HG02588 (cell line): ENCODE measurements at regions not wholly inside any gene's neighbourhood (a gene's known extent, or its start where the extent isn't known, plus 50 kb on each side); places are given as distances from the start of the nearest gene placed in this dataset.

Experiments
- ATAC-seq: cut with Tn5 transposase; IDR thresholded peaks from one replicate; pipeline ENCODE4 v1.9.1; 2021; ENCODE audit warnings: mild to moderate bottlenecking, moderate library complexity; ENCODE audit not compliant: unreplicated experiment

DNA sequence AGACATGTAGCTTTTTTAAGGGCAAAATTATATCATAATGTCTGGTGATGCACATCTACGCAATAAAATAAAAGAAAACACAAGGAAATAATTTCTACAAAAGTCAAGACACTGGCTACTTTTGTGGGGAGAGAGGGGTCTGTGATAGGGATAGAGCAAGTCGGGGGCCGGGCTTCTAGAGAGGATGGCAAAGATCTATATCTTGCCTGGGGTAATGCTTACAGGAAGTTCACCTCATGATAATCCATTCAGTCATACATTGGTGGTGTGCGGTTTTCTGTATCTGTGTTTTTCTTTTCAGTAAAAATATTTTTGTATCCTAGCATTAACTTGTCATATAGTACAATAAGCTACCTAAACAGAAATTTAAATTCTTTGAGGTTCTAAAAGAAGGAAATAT, 178.8 kb downstream of the ARRDC4 start:
- no peak for ATAC-seq

DNA sequence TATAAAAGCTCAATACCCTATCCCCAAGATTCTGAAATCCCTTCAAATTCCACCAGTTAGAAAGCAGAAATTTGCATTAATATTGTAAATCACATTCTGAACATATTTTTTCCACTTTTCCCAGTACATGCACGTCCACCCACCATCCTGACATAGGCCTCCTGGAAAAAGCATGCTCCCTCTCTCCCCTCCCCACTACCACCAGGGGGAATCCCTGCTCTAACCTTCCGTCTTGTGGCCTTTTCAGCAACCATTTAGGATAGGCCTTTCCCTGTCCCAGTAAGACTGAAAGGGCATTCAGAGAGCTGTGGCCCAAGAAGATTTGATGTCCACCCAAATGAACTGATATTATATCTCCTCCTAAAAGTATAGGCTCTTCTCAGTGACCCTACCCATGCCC, 182.1 kb downstream of the ARRDC4 start:
- no peak for ATAC-seq

DNA sequence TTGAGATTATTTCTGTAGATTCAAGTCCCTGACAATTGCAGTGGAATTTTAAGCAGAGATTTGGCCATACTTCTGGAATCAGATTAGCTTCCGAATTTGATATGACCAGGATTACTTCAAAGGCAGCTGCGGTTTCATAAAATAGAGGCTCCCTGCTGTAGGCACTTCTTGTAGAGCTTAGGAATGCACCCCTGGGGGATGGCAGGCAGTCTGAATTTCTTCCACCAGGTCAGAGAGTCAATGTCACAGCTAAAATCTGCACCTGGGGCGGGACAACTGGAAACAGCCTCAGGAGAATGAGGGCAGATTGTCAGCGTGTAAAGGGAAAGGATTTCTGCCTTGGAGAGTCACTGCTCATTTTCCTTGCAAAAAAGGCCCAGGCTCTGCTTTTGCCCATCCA, 182.6 kb downstream of the ARRDC4 start:
- ATAC-seq, result no peak

DNA sequence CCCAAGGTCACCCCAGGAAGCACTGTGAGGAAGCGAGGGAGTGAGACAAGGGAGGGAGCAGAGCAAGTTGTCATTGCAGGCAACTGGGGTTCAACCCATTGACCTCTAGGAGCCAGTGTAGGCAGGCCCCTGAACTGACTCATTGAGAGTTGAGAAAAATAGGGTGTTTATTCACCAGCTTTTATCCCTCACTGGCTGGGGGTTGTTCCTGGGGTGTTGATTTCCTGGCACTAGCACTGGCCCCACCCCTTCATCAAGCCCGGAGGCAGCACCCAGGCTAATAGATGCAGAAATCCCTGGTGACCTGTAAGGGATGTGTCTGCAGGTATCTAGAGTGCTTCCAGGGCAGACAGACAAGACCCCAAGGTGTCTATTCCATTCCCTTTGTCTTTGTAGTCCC, 183.9 kb downstream of the ARRDC4 start:
- ATAC-seq, result no peak

DNA sequence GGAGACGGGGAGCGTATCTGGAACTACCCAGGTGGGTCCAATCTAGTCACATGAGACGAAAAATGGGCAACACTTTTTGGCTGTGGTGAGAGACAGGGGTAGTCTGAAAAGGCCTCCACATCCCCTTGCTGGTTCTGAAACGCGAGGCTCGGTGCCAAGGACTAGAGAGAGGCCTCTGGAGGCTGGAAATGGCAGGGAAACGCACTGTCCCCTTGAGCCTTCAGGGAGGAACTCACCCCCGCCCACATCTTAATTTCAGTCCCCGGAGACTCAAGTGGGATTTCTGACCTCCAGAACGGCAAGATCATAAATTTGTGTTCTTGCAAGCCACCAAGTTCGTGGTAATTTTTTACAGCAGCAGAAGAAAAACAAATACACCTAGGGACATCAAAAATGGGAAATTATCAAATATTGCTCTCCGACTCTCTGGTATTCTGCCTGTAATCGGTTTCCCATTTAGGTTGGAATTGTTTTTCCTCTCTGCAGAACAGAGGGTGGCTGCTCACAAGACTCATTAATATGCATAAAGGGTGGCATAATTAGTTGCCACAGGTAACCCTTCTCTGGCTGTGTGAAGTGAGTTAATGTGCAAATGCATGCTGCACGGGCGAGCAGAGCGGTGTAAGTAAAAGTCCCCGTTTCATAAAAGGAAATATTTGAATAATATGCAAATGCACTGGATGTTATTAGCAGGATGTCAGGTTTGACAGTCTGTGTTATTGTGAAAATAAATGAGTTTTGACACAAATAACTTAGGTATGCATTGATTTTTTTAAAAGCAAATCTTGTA, 185.7 kb downstream of the ARRDC4 start:
- no peak for ATAC-seq

DNA sequence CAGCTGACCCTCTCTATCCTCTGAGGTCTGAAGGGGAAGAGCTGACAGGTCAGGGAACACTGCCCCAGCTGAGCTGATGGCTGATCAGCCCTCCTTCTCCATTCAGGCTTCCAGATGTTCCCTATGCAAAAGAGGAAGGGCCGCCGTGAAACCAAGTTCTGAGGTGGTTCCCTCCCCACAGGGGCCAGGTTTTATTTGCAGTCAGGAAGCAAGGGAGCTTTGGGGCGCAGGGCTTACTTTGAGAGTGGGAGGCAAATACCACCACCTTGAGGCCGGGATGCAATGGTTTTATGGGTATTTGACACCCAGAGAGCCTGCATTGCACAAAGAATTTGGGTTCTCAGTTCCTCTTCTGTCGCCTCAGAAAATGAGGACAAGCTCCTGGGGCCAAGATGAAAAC, 186.9 kb downstream of the ARRDC4 start:
- no peak for ATAC-seq

DNA sequence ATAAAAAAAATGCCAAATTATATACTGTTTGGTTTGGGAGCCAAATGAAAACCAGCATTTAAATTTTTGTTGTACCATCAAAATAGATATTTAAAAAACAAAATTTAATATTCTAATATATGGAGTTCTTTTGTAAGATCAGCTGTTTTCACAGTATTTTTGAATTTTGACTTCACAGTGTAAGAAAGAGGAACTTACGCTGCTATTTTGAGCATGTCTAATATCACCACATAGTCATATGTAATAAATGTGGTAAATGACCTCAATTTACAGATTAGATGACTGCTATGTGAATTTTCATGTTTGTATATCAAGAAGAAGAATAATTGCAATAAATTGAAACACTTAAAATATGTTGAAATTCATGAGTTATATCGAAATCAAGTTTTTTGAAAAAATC, 189.6 kb downstream of the ARRDC4 start:
- ATAC-seq, result no peak

DNA sequence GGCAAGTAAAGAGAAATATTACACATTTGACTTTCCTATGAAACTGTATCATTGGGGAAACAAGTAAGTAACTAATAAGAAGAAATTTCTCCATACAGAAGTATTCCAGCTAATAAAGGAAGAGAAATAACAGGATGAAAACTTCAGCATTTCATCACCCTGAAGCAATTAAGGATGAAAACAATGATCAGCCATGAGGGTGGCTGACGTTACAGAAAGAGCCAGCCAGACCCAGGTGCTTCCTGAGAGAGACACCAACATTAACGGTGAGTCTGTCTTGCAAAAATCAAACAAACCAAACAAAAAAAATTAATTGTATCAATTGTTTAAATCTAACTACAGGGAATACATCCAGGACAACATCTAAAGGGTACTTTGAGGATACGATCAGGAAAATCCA, 190.0 kb downstream of the ARRDC4 start:
- no peak for ATAC-seq

DNA sequence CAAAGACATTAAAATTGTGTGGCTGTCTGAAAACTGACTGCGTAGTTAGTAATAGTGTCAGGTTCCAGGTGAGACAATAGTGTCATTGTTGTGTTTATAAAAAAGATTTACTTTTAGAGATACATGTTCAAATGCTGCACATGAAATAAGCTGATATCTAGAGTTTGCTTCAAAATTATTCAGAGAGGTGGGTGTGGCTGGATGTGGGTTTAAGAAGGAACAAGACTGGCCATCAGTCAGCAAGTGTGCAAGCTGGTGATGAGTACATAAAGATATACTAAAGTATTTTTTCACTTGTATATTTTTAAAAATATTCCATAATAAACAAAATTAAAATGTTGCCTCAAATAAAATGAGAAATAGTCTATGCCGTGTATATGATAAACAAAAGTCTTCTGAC, 190.6 kb downstream of the ARRDC4 start:
- ATAC-seq, result no peak

DNA sequence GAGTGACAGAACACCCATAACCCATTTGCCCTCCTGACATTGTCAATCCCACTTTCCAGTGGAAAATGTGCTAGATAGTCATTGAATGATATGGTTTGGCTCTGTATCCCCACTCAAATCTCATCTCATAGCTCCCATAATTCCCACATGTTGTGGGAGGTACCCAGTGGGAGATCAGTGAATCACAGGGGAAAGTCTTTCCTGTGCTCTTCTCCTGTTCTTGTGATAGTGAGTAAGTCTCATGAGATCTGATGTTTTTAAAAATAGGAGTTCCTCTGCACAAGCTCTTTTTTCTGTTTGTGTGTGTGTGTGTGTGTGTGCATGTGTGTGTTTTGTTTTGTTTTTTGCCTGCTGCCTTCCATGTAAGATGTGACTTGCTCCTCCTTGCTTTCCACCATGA, 191.7 kb downstream of the ARRDC4 start:
- no peak for ATAC-seq

DNA sequence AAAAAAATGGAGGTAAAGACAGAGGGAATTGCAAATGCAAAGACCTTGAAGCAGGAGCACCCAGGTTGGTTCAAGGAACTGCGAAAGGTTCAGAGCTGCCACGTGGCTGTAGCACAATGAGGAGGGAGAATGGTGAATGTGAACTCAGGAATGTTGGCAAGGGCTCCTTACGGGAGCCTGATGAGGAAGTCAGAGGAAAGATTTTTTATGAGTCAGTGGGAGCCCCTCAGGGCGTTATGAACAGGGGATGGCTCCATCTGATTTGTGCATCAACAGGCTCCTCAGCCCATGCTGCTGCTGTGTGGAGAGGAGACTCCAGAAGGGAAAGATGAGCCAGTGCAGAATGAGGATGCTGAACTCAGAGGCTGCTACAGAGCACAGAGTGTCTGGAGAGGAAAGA, 194.4 kb downstream of the ARRDC4 start:
- ATAC-seq, result no peak

DNA sequence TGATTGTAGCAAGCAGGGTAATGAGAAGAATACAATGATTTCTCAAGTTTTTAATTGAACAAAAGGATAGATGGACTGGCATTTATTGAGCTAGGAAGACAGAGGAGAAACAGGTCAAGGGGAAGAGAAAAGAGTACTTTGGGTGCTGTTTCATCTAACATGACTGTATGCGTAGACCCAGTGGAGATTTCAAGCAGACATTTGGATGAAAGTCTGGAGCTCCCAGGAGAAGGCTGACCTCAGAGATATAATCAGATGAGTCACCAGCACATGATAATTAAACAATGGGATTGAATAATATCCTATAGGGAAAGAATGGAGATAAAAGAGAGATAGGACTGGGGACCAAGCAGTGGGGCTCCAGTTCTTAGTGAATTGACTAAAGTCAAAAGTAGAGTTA, 194.9 kb downstream of the ARRDC4 start:
- no peak for ATAC-seq

DNA sequence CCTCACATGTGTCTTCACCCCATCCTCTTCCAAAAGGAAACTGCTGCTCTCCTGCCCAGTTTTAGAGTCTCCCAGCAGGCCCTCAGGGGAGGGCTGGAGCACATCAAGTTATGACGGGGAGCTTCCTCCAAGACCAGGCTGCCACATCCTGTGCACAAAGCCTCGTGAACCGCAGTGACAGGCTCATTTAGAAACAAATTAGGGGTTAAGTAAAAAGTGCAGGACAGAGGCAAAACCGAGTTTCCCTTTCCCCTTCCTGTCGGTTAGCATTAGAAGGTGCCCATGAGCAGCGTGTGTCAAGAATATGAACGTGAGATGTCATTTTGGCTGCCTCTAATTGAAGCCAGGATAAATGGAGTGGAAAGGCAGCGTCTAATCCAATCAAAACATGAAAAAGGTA, 199.7 kb downstream of the ARRDC4 start:
- ATAC-seq, result peak; percentile 51

DNA sequence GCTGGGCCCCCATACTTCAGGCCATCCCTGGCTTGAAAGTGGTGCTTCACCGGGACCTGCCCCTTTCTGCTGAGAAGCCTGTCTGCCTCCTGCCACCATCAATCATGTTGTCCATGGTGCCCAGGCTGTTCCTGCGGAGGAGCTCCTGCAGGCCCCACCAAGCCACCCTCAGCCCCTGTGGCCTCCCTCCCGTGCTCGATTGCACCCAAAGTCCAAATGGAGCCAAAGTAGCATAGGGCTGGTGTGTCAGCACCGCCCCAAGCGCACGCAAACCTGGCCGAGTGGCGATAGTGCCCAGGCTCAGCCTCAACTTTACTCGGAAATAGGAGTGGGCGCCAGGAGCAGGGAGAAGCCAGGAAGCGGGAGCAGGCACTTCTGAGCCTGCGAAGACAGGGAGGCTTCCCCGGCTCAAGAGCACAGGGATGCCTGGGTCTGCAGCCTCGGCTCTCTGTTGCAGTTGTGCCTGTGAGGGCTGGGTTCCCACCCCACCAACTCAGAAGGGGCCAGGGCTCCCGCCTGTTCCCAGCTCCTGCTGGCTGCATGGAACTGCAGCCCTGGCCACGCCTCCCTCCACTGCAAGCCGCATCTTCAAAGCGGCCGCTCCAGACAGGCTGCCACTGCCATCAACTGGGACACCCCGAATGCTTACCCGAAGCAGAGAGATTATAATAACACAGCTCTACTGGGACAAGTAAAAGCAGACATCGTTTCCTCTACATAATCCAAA, 203.0 kb downstream of the ARRDC4 start:
- ATAC-seq, result no peak

DNA sequence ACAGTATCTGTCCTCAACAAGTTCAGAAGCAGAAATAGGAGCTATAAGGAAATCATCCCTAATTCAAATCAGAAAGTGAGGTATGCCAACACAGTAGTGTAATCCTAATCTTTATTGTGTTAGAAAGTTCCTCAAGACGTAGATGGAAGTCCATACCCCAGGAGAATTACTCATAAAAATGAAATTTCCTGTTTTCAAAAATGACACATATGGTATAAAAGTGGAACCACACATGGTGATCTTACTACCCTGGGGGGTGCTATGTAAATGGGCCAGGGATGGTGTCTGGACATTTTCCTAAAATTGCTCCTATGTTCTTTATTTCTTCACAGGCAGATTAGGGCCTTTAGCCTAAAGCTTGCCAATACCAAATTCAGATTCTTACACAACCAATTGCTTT, 204.1 kb downstream of the ARRDC4 start:
- ATAC-seq, result no peak

DNA sequence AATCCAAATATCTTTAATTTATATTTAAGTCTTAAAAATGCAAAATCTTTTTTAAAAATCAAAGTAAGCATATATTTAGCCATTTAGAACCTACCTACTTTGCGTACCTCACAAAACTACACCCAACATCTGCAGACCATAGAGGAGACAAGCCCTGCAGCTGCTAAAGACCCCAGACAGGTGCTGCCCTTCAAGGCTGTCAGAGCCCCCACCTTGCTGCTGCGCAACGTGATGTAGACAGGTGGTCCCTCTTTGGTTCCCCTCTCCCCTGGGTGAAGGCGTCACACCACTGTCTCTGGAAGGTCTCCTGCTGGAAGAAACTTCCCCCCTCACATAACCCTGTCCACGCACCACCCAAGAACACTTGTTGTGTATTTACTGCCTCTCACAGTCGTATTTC, 204.5 kb downstream of the ARRDC4 start:
- no peak for ATAC-seq

DNA sequence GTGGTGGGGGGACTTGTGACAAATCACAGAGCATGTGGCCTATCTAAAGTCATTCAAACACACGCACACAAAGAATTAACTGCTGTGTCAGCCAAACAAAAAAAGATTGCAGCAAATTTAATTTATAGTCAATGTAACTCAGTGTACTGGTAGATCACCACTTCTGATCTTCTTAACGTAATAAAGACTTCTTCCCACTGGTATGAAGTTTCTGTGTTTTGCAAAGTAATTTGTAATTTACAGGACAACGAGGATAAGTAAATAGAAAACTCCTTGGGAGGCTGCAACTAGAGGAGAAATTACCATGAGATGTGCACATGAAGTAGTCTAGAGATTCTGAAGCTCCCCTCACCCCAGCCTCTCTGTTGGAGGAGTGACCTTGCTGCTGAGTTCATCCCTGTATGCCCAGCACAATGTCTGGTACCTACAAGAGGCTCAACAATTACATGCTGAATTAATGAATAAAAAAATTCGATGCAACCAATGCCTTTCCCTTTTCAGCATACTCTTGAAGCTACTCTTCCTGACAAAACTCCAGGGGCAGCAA, 207.3 kb downstream of the ARRDC4 start:
- ATAC-seq, result no peak

DNA sequence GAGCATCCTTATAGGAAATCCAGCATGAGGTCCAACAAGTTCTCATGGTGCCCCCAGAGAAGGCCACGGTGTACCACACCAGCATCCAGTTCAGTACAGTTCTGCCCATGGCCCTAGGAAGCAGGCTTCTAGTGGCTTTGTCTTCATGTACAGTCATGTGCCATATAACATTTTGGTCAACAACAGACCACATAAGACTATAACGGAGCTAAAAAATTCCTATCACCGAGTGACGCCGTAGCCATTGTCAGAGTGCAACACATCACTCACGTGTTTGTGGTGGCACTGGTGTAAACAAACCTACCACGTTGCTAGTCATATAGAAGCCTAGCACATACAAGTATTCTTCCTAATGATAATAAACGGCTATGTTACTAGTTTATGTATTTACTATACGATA, 209.0 kb downstream of the ARRDC4 start:
- no peak for ATAC-seq

DNA sequence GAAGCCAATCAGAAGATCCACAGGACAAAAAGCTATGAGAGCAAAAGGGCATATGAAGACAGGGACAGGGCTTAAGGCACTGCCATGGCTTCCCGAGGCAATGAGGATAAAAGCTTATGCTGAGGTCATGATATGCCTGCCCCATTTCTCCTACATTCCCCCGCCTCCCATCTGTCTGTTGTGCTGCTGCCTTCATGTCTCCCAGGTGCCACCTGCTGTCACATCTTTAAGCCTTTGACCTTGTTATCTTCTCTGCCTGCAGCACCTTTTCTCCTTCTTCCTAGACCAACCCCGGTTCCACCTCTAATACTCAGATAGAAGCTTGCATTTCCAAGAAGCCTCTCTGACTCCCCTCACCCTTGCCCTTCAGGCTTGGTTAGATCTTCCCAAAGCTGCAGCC, 213.8 kb downstream of the ARRDC4 start:
- ATAC-seq, result no peak

DNA sequence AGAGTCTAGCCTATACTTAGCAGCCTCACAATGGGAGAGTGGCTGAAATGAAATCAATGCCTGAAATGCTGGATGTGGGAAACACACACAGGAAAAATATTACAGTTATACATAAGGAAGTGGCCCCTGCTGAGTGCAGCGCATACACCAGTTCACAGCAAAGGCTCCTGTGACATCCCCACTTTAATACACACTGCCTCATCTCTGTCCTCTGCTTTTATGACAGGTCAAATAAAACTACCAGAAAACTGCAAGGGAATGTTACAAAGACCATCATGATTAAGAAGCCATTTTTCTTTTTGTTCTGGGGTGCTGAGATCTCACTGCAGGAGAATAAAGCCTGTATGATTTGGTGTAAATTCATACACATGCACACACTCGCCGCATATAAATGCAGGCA, 214.3 kb downstream of the ARRDC4 start:
- ATAC-seq, result no peak

DNA sequence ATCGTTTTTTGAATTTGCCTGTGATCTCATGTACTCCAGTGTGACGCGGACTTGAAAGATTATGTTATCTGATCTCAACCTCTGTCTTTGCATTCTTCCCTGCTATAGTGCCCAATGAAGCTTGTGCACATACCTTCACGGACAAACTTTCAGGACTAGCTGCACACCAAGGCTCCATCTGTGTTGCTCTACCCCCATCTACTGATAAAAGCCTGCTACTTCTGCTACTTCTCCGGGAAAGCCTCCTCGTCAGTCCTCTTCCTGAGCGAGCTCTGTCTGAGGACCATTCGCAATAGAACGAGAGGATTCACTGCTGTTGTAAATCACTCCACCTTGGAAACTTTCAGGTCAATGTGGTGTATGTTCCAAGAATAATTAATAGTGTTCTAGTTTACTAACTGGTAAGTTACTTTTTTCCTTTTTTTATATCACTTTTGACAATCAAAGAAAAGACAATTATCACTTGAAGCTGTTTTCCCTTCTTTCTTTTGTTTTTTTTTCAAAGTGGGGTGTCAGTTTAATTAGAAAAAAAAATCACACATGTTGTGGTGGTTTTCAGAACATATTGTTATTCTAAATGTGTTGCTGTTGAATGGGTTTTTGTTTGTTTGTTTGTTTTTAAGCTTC, 217.6 kb downstream of the ARRDC4 start:
- ATAC-seq, result no peak

DNA sequence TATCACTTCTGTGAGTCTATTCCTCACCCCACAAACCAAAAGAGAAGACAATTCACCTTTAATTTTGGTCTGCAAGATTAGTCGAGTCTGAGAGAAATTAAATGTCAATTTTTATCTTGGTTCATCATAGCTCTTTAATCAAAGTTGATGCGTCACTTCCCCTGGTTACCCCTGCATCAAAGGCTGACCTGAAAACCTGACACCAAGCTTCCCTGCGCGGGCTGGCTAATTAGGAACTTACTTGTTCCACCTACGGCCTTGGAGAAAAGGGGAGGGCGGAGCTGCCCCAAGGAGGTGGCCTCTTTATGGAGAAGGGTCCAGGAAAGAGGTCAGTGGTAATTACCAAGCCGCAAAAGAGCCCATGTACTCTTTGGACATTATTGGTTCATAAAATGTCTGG, 218.4 kb downstream of the ARRDC4 start:
- no peak for ATAC-seq
